Body of pancreas (tissue), 4 donors: ENCODE measurements at regions not wholly inside any gene's neighbourhood (a gene's known extent, or its start where the extent isn't known, plus 50 kb on each side); places are given as distances from the start of the nearest gene placed in this dataset.

Source experiments
- ATAC-seq: fragments of 150-250 bp; one replicate; pipeline ENCODE4 v1.9.1; 2016
- DNase-seq, 4 donors: peaks; one replicate each; pipeline ENCODE4 v3.0.0-alpha.2; 2019
- H3K27ac ChIP-seq, 4 donors: fragments of 200-600 bp; sonication (generic); 1 replicate in 3 of 4; 2 replicates in 1 of 4; pipeline versions ENCODE4 v1.5.1 to v1.6.1; 2016 to 2019; ENCODE audit warnings: mild to moderate bottlenecking in 1 of 4, mixed read lengths in 1 of 4, moderate library complexity in 1 of 4
- H3K27me3 ChIP-seq, 2 donors: fragments of 200-600 bp; sonication (generic); one replicate each; pipeline ENCODE4 v1.6.0; 2016; ENCODE audit warnings: mild to moderate bottlenecking in 1 of 2
- H3K36me3 ChIP-seq, 2 donors: fragments of 200-600 bp; sonication (generic); replicated peaks in 1 of 2; 2 replicates each; pipeline ENCODE4 v1.5.1; 2016; ENCODE audit warnings: low read depth in 2 of 2; ENCODE audit not compliant: insufficient read depth in 1 of 2
- H3K4me1 ChIP-seq: fragments of 200-600 bp; sonication (generic); one replicate; pipeline ENCODE4 v1.6.0; 2016
- H3K4me3 ChIP-seq, 2 donors: fragments of 200-600 bp; sonication (generic); 1 replicate in 1 of 2; 2 replicates in 1 of 2; pipeline ENCODE4 v1.5.1; 2016 to 2019
- H3K9me3 ChIP-seq, 3 donors: fragments of 200-600 bp; sonication (generic); 1 replicate in 2 of 3; 2 replicates in 1 of 3; pipeline ENCODE4 v1.5.1; 2016
- POLR2A ChIP-seq, 3 donors: fragments of 450-650 bp; IDR thresholded peaks; one replicate each; pipeline ENCODE4 v1.6.1; 2016; ENCODE audit warnings: antibody characterized with exemption in 3 of 3, mild to moderate bottlenecking in 2 of 3
- WGBS, 2 donors: methylation state at CpG; one replicate each; pipeline ENCODE4 v1.1.5; 2017; 5-methylcytosine and 5-hydroxymethylcytosine counted together
- intact Hi-C: fragments of 100-400 bp; cut with DNase I; formaldehyde crosslinking; loops from one replicate; pipeline ENCODE4 v1.15.1; 2023
- TF ChIP-seq, protein P1 (sequence below), 7 experiments: fragments of 450-650 bp in 4 of 7; fragments of 200-600 bp in 3 of 7; sonication (generic) in 3 of 7; IDR thresholded peaks; one replicate each; pipeline ENCODE4 v1.5.1; 2016 to 2019; ENCODE audit warnings: antibody characterized with exemption in 7 of 7

DNA sequence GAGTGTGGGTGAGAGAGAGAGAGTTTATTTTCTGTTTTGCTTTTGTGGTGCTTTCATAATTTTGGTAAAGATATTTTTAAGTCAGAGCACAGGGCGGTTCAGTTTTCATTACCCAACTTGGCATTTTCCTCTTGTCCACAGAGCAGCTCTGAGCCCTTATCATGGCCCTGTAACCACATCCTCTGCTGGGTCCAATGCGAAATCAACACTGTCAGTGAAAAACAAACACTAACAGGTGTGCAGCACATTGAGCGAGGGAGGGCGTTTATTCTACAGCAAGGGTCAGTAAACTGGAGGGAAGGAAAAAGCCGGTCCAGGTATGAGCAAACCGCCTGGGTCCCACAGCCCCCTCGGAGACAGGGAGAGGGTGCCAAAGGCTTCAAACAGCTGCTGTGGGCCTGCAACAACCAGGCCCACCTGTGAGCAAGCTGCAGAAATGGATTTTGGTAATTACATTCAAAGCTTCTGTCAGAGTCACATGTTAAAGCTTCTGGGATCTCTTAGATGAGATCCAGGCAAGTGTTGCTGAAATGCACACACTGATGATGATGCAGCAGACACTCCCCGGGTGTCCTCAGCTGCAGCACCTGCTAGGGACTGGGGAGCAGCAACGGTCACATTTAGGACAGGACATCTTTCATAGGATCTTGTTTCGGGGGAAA lies 132.7 kb upstream of the DYRK2 start:
- Histone ChIP-seq H3K9me3 (no peaks in the 10 kb centered on the region), H3K4me1 (peaks cover 23% of the 10 kb centered on the region), H3K27ac (peak overlapping the region in 2 of 4 donors; percentile 29 to 45), H3K4me3 (no peak overlapping the region), H3K36me3 (no peaks in the 10 kb centered on the region), H3K27me3 (no peaks in the 10 kb centered on the region)
- DNase-seq (peak; percentile 18 to 72 (median 54)), ATAC-seq (peak; percentile 39)
- intact Hi-C loops, result no loop called here
- TF ChIP-seq, protein P1, sequence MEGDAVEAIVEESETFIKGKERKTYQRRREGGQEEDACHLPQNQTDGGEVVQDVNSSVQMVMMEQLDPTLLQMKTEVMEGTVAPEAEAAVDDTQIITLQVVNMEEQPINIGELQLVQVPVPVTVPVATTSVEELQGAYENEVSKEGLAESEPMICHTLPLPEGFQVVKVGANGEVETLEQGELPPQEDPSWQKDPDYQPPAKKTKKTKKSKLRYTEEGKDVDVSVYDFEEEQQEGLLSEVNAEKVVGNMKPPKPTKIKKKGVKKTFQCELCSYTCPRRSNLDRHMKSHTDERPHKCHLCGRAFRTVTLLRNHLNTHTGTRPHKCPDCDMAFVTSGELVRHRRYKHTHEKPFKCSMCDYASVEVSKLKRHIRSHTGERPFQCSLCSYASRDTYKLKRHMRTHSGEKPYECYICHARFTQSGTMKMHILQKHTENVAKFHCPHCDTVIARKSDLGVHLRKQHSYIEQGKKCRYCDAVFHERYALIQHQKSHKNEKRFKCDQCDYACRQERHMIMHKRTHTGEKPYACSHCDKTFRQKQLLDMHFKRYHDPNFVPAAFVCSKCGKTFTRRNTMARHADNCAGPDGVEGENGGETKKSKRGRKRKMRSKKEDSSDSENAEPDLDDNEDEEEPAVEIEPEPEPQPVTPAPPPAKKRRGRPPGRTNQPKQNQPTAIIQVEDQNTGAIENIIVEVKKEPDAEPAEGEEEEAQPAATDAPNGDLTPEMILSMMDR (IDR thresholded peaks at IDR 0.05), result no peak
- TF ChIP-seq POLR2A (IDR thresholded peaks at IDR 0.05), result no peak
- 42 to 43% methylated on average over 10 of the region's 10 CpGs for WGBS, 2 donors

DNA sequence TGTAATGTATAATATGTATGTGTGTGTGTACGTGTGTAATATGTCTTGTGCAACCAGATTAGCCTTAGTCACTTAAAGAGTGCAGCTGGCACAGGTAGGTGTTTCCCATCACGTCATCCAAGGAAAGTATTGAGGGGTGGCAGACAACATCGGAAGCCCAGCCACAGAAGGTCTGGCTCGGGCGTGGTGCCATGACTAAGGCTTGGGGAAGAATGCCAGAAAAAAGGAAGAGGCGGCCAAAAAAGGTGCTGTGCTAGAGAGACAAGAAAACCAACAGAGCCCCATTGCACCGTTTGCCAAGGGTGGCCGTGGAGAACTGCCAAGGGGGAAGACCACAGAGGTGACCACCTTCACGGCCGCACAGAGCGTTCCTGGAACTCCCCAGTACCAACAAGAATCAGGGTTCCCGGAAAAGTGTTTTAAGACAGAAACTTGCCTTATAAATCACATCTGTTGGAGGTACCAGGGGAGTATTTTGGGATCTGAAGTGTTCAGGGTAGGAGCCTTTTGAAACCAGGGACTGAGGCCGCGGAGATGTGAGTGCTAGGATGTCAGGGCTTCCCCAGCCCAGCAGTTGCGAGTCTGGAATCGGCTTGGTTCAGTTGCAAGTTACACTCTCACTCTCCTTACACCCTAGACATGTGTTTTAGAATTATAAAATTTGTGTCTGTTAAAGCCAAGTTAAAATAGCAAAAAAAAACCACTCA lies 131.2 kb upstream of the DYRK2 start:
- no peaks in the 10 kb centered on the region for H3K36me3 ChIP-seq
- intact Hi-C loops, result no loop called here
- no peak overlapping the region for H3K4me3 ChIP-seq
- H3K9me3 ChIP-seq, result no peaks in the 10 kb centered on the region
- peak overlapping the region in 3 of 4 donors; percentile 47 to 58 (median 48) for H3K27ac ChIP-seq
- peak; percentile 97 for ATAC-seq
- peak; percentile 76 to 85 (median 84) for DNase-seq
- H3K4me1 ChIP-seq, result peaks cover 23% of the 10 kb centered on the region
- WGBS, 2 donors, result 38 to 49% methylated on average over 15 to 16 of the region's 16 CpGs
- TF ChIP-seq, protein P1 (IDR thresholded peaks at IDR 0.05), result no peak
- TF ChIP-seq POLR2A (IDR thresholded peaks at IDR 0.05), result no peak
- H3K27me3 ChIP-seq, result no peaks in the 10 kb centered on the region

DNA sequence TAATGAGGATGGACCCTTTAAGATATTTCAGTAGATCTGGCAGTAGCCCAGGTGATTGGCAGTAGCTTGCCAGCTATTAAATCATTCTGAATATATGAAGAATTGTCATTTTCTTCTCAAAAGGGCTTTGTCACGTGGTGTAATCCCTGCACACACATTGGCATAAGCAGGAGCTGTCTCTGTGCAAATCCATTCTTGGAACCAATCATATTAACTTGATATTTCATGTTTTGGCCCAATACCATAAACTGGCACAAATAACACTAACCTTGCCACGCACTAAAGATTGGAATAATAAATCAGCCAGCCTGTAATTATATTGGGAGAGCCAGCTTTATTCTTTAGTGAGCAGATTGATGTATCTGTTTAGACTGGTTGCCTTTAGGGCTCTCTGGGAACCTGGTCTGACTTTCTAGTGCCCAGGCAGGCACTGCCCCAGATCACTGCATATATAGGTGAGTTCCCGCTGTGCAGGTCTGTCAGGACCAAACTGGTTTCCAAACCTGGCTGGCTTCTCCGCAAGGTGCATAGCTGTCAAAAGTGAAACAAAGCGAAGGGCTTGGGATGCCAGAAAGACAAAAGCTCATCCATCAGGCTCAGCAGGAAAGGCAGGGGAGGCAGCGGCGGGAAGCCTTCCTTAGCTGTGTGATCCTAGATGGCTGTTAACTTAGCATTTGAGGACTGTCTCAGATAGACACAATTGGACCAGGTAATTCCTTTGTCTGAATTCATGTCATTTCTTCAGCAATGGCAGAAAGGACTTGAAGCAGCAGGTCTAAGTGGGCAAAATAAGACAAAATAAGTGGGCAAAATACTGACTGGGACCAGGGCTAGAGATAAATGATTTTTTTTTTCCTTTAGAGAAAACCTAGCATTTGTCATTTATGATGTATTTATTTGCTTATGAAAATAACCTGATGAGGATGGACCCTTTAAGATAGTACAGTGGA lies 128.8 kb upstream of the DYRK2 start:
- no peaks in the 10 kb centered on the region for H3K27me3 ChIP-seq
- DNase-seq (peak in 1 of 4 donors; percentile 12), ATAC-seq (no peak)

DNA sequence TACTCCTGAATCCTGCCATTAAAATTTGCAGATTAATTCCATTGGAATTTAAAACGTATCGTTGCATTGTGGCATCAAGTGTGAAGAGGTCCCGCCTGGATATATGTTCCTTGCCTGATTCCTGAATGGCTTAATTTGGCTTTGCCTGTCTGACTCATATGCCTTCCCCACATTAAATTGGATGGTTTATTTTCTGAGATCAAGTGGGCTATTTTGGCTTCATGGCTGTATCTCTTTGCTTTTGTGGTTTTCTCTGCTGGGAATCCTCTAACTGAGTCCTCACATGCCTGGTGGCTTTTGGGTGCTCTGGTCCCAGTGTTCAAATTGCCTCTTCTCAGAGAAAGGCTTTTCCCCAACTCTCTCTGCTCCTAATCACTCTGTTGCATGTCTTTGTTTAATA lies 127.9 kb upstream of the DYRK2 start:
- Histone ChIP-seq H3K9me3 (no peaks in the 10 kb centered on the region), H3K4me1 (peaks cover 18% of the 10 kb centered on the region), H3K4me3 (no peak overlapping the region), H3K27ac (no peak overlapping the region), H3K27me3 (no peaks in the 10 kb centered on the region), H3K36me3 (no peaks in the 10 kb centered on the region)
- WGBS, 2 donors, result 89 to 90% methylated on average over 3 of the region's 3 CpGs
- TF ChIP-seq, protein P1 (IDR thresholded peaks at IDR 0.05), result no peak
- TF ChIP-seq POLR2A (IDR thresholded peaks at IDR 0.05), result no peak
- intact Hi-C loops, result no loop called here
- no peak for ATAC-seq
- no peak for DNase-seq

More for the DNA sequence above, 128.8 kb upstream of the DYRK2 start:
- no peak overlapping the region for H3K4me3 ChIP-seq
- no peak overlapping the region for H3K27ac ChIP-seq
- H3K36me3 ChIP-seq, result no peaks in the 10 kb centered on the region
- no peaks in the 10 kb centered on the region for H3K9me3 ChIP-seq
- intact Hi-C loops, result no loop called here
- 66 to 75% methylated on average over 7 of the region's 7 CpGs for WGBS, 2 donors
- H3K4me1 ChIP-seq, result peaks cover 23% of the 10 kb centered on the region
- TF ChIP-seq POLR2A (IDR thresholded peaks at IDR 0.05), result no peak
- TF ChIP-seq, protein P1 (IDR thresholded peaks at IDR 0.05), result no peak
